COLO668 (cell line): ENCODE measurements at regions not wholly inside any gene's neighbourhood (a gene's known extent, or its start where the extent isn't known, plus 50 kb on each side); places are given as distances from the start of the nearest gene placed in this dataset.
"Not testable (repeated sequence)": the region's sequence is repeated elsewhere in the genome, so short reads cannot be mapped to it uniquely, and the experiment has no call there.

Source experiments
- DNase-seq: peaks from one replicate; lab custom pipeline; 2025; ENCODE audit not compliant: unreplicated experiment; lab: John Stamatoyannopoulos, UW

DNA sequence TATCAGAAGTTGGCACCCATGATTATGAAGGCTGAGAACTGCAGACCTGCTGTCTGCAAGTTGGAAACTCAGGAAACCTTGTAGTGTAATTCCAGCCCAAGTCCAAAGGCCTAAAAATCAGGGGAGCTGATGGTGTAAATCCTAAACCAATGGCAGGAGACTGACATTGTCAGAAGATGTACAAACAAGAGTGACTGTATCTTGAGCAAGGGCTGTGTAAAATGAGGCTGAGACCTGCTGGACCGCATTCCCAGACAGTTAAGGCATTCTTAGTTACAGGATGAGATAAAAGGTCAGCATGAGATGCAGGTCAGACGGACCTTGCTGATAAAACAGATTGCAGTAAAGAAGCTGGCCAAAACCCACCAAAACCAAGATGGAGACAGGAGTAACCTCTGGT is 147.7 kb downstream of the COG6 start:
- DNase-seq: no peak

DNA sequence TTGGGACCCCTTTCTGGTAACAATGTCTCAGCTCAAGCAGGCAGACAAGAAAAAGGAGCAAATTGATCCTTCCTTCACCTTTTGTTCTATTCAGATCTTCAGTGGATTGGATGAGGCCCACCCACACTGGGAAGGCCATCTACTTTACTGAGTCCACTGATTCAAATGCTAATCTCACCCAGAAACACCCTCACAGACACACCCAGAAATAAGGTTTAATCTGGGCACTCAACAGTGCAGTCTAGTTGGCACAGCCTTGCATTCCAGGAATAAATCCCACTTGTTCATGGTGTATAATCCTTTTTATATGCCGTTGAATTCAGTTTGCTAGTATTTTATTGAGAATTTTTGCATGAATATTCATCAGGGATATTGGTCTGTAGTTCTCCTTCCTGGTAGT is 148.4 kb downstream of the COG6 start:
- DNase-seq: no peak

DNA sequence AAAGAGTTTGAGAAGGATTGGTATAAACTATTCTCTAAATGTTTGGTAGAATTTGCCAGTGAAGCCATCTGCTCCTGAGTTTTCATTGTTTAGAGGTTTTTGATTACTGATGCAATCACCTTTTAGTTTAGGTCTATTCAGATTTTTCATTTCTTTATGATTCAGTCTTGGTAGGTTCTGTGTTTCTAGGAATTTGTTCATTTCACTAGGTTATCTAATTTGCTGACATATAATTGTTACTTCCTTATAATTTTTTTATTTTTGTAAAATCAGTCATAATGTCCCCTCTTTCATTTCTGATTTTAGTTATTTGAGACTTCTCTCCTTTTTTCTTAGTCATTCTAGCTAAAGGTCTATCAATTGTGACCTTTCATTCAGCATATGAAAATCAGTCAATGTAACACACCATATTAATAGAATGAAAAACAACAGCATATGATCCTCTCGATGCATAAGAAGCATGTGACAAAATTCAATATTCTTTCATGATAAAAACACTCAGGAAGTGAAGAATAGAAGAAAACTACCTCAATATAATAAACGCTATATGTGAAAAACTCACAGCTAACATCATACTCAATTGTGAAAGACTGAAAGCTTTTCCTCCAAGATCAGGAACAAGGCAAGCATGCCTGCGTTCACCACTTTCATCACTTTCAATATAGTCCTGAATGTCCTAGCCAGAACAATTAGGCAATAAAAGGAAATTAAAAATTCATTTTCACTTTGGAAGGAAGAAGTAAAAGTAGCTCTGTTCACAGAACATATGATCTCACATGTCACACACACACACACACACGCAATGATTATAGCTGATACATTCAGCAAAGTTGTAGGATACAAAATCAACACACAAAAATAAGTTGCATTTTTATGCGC is 149.1 kb downstream of the COG6 start:
- DNase-seq: no peak

DNA sequence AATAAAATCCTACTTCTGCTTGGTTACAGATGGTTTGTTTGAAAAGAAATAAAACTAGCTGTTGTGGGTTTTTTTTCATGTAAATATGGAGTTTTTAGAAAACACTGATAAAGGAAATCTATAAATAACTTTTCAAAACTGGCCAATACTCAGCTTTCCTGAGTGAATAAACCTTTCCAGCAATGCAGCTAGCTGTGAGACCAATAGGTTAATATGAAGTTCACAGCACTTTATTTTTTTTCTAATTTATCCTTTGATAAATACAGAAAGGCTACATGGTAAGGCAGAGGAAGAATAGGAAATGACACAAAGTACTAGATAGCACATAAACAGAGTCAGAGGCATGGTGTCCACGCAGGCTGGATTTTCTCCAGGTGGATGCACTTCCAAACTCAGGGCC is 154.0 kb downstream of the COG6 start:
- no peak for DNase-seq

DNA sequence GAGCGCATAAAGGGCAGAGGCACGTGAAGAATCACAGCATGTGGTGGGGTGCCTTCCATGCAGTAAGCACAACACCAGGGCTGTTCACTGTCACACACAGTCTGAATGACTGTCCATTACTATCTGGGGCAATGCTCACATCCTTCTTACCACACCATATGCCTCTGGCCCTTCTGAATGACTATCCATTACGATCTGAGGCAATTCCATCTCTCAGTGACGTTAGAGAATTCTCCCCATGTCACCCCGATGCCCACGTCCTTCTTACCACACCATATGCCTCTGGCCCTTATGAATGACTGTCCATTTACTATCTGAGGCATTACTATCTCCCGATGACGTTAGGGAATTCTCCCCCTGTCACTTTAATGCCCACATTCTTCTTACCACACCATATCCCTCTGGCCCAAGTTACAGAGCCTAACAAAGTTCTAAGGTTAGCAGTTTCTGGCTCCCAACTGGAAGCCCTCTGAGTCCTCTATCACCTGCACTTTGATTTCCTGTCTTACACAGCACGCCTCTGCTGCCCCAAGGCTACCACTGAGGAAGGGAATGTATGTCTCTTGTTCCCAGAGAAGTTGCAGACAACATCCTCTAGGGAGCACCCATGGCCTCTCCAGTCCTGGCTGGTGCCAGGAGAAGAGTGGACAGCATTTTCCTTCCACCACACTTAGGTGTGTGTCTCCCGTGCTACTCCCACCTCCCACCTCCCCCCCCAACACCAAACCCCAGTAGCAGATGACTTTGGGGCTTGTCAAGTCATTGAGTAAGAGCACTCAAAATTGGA is 154.8 kb downstream of the COG6 start:
- no peak for DNase-seq

DNA sequence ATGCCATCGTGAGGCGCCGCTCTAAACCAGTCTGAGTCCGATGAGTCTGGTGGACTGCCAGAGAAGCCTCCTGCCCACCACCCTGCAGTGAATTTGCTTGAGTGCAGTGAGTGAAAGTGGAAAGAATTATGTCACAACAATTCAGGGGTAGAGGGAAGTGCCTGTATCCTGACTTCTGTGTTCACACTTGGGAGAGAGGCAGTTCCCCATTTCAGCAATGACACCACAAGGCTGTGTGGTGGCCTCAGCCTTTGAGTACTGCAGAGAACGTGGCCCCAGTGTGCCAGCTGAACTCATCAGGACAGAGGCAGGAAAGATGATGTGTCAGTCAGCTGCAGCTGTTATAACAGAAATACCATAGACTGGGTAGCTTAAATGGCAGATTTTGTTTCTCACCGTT is 155.6 kb downstream of the COG6 start:
- DNase-seq: no peak

DNA sequence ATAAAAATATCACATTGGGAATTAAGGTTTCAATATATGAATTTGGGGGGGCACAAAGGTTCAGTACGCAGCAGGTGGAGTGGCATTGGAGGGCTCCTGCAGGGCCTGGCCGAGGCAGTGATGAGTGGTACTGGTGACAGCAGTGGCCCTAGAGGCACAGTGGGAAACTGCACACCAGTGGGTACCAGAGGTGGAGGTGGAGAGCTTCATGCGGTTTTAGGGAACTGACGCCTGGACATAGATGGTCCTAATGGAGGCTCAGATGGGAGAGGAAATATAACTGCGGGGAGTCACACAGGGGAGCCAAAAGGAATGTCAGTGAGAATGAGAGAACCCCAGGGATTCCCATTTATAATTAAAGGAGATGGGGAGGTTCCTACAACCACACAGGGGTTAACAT is 156.2 kb downstream of the COG6 start:
- DNase-seq: no peak

DNA sequence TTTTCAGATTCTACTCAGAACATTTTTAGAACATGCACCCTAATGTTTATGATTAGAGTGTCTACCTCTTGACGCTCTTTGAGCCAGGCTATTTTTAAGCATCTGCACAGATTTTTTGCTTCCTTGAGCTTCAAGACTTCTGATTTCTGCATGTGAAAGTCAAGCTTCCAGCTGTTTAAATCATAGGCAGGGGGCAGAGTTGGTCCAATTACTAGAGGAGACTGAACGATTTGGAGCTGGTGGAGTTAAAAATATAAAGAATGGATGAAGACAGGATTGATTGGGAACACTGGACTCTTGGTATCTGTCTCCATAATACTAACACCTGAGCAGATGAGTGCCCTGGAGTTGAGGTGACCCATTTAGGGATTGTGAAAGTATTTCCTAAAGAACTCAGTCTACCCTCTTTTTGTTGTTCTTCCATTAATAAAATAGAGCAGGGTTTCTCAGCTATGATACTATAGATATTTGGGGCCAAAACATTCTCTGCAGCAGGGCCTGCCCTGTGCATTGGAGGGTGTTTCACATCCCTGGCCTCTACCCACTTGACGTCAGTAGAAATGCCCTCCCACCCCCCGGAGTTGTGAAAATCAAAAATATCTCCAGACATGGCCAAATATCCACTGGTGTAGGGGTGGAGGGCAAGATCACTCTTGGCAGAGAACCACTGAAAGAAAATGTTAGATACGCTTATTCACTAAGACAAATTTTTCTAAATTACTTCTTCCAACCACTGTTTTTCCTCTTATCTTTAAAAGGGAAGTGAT is 160.1 kb downstream of the COG6 start:
- no peak for DNase-seq

DNA sequence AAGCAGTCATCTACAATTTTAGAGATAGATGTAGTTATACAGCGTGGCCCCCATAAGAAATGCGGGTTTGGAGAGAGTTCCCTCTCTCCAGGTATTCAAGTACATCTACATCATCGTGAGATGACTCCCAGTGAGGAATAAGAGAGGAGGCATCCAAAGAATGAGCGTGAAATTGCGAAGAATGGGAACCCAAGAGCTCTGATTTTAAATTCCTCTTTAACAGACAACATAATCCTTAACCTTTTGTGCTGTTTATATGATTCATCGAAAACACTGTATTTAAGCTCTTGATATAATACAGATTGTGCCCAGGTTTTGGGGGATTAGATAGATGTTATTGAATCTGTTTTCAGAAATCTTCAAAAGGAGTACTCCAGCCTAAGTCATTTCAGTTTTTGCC is 161.5 kb downstream of the COG6 start:
- no peak for DNase-seq

DNA sequence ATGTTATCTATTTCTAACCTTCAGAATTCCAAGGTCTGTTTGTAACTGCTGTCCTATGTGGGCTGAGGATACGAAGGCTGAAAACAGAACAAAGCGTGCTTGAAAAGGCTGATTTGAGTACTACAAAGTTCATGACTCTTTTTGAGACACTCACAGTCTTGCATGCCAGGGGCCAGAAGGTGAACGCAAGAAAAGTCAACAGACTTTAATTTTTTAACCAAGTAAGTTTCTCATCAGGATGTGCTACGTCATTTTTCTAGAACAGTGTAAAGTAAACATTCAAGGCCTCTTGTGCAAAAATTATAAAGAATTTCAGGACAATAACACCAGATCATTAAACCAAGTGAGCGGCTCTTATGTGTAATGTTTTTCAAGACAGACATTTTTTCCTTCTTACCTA is 163.5 kb downstream of the COG6 start:
- no peak for DNase-seq

DNA sequence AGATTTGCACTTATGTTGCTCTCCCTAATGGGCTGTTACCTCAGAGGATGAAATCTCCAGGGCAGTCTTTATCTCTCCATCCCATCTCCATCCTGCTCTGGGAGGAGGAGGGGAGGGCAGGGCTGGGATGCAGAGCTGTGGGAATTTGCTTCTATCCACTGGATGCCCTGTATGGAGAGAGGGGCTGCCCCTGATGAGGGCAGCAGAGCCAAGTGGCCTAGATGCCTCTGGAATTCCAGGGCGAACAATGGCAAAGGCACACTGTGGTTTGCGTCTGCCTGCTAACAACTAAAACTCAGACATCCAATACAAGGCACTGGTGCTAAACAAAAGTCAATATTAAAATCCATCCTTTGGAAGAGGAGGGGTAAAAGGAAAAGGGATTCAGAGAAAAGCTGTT is 165.1 kb downstream of the COG6 start:
- no peak for DNase-seq

DNA sequence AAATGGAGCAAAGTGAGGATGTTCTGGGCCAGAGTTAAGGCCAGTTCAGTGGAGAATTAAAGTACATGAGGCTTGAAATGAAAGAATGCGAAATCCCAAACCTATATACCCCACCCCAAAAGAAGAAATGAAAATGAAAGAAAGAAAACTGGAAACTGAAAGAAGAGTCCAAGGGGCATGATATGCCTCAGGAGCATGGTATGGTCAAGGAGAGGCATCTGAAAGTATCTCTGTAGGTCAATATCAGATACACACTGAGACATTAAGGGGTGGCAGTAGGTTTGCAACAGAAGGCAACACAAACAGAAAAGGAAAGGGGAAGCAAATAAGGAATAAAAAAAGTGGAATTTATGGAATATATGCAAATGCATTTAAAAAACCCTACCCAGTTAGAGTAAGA is 166.5 kb downstream of the COG6 start:
- no peak for DNase-seq

DNA sequence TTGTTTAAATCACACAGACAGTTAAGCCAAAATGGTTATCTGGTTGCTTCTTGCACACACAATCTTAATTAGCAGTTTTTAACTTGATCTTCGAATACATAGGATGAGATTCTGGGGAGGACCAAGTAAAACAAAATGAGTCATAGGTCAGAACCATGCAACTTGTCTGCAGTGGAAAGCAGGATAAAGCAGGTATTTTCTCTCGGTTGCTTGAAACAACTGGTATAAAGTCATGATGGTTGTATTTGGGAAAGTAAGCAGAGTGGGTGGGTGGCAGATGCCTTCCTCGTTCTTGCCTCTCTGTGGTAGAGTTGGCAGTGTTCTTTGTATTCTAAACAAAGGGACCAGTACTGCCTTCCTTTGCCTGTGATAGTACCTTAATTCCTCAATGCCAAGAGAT is 167.0 kb downstream of the COG6 start:
- DNase-seq: no peak

DNA sequence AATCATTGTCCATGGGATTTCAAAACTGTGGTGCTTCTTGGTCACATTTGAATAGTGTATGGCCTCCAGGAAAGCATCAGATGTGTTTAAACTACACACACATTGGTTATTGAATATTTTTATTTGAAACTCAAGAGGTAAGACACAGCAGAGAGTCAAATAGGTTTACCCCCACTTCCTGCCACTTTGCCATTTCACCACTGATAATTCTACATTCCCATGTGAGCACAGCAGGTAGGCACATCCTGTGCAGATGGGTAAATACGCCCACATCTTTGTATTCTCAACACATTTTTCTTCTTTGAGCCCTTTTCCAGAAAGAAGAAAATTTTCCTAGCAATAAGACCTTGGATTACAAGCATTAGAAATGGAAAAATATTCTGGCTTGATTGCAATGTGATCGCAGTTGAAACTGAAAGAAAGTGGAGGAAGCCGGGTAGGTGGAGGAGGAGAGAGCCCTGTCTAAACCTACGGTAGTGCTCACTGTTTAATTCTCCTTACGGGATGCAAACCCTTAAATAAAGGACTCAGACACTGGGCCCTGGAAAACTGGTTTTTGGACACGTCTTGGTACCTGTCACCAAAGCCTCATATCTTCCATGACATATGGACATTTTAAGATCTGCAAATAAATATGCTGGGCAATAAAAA is 167.7 kb downstream of the COG6 start:
- no peak for DNase-seq

DNA sequence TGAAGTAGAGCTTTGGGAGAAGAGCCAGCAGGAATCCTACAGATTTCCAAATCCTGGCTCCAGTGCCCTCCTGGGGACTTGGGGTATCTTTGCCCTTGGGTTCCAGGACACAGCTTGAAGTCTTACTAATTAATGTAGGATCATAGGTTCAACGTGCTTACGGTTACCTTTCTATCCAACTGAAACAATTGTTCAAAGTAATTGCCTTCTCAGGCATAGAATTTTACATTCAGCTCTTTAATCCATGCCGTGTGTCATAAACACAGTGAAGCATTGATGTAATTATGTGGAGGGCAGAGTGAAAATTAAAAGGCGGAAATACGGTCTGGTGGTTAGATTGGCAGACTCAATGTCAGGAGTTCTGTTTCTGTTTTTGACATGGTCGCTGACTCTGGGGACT is 170.4 kb downstream of the COG6 start:
- no peak for DNase-seq

DNA sequence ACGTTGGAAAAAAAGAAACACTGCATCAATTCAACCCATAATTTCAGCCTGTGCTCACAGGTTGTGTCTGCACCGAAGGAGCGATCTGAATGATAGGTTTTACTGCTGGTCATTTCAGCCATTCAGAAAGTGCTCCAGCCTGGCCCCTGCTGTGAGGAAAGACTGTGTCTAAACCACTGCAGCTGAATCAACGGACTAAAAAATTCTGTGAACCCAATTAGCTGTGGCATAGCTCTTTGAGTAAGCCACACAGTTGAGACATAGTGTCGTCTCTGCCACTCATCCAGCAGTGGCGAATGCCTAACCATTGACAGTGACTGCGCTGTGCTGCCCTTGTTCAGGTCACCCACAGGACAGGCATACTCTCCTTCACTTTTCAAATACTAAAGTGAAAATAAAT is 179.8 kb downstream of the COG6 start:
- DNase-seq: no peak

DNA sequence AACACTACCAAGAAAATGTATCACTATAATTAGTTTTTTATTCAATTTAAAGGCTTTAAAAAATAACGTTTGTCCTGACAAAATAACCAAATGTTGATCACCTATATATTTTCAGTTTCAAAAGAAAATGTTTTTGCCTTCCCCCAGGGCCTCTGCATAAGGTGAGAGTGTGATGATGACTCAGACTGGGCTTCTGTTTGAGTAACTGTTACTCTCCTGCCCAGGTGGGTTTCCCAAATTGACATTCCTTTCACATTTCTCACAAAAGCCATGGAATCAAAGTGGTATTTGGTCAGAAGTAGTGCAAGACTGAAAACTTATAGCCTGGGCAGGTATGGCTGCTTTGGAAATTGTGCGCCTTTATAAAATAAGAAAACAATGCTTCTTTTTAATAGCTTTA is 180.6 kb downstream of the COG6 start:
- DNase-seq: no peak

DNA sequence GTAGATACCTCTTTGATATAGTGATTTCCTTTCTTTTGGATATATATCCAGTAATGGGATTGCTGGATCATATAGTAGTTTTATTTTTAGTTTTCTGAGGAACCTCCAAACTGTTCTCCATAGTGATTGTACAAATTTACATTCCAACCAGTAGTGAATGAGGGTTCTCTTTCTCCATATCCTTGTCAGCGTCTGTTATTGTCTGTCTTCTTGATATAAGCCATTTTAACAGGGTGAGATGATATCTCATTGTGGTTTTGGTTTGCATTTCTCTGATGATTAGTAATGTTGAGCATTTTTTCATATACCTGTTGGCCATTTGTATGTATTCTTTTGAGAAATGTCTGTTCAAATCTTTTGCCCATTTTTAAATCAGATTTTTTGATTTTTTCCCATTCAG is 182.4 kb downstream of the COG6 start:
- DNase-seq: not testable (repeated sequence)

DNA sequence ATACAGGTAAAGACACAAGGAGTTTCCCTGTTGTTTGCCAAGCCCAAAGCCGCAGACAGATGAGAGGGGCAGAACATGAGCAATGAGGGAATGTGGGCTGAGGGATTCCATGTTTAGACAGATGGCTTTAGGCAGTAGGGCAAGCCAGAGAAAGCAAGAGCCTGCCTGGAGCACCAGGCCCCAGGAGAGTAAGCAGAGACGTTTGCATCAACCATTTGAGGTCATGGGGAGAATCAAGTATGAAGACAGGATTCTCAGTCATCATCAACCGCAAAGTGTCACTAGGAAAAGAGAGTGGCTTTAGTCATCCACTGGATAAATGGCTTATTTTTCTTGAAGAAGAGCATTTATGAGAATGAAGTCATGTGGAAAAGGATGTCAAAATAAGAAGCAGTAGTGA is 184.7 kb downstream of the COG6 start:
- DNase-seq: no peak

DNA sequence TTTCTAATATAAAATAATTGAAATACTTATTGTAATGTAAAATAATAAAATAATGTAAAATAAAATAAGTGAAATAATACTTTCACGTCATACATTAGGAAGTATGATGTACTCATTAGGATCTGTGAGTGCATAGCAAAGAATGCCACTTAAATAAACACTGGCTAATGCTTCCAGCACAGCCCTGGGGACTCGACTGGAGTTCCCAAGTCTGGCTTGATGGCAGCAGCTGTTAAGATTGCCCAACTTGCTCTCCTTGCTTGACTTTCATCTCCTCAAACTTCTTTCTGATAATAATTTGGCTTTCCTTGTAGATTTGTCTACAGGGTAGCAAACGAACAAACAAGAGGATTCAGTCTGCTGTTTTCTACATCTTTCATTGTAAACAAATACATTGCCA is 191.9 kb downstream of the COG6 start:
- no peak for DNase-seq

DNA sequence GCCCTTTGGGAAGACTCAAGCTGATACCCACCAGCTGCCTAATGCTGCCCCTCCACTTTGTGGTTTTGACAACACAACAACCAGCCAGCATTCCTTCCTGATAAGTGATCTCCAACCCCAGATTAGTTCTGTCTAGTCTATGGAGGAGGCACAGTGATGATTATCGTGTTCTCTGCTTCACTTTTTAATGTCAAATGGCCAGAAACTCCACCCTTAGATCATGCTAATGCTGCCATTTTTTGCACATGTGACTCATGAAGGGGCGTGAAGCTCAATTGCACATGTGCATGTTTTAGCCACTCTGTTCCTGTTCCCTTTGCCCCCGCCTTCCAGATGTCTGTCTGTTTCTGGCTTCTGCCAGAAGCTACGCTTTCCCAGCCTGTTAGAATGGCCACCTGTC is 199.8 kb downstream of the COG6 start:
- no peak for DNase-seq
